ENCODE measurements at regions not wholly inside any gene's neighbourhood (a gene's known extent, or its start where the extent isn't known, plus 50 kb on each side); places are given as distances from the start of the nearest gene placed in this dataset.

- TF ChIP-seq CTCF (IDR thresholded peaks at IDR 0.05) (no peak), POLR2AphosphoS5 (IDR thresholded peaks at IDR 0.05; ENCODE audit: insufficient read depth in 1 of 2, low read depth in 1 of 2) (no peak), POLR2A (IDR thresholded peaks at IDR 0.05) (no peak)
Measured at GRCh38 chr9:134569626-134570025, 72.0 kb upstream of the COL5A1 start.

Data from vagina (tissue), 2 donors.